ENCODE measurements at regions not wholly inside any gene's neighbourhood (a gene's known extent, or its start where the extent isn't known, plus 50 kb on each side); places are given as distances from the start of the nearest gene placed in this dataset.
"Not testable (repeated sequence)": the region's sequence is repeated elsewhere in the genome, so short reads cannot be mapped to it uniquely, and the experiment has no call there.

- DNase-seq (ENCODE audit: low read depth) = no peak
These were observed 581.4 kb upstream of the TBL1XR1 start for GRCh38 chr3:177778633-177779032.

DNA sequence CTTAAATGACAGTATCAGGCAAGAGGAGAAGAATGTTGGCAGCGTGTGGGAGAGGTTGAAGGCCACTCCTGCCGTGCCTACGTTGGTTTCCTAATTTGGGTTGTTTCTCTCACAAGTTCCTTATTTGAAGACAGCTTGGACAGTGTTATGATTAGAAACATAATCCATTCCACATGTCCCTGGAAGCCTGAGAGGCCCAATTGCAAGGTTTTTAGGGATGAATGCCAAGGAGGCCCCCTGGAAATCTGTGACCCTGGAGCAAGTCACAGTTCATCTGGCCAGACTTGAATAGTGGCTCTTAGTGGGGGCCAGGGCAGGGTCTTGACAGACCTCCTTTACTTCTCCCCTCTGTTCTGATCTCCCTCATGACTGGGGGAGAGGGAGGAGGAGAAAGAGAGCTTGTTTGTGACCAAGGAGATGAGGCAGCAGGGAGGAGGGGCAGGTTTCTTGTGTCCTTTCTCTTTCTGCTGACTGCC lies 584.4 kb upstream of the TBL1XR1 start:
- DNase-seq (ENCODE audit: low read depth) = no peak

DNA sequence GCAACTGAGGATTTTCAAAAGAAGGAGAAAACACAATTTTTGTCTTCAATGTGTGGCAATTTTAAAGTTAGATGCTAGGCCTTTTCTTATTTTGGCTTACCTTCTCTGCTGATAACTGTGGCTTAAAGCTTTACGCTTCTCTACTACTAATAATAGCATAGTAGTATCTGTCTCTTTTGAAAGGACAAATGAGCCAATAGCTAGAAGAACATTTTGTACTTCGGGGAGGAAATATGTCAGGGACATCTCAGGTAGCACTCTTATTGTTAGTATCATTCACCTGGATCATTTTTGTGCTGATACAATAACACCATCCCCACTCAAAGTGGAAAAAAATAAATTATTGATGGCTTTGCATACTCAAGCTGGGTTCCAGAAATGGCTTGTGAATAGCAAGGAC lies 586.1 kb upstream of the TBL1XR1 start:
- no peak for DNase-seq (ENCODE audit: low read depth)

GRCh38 chr3:177783767-177784166 lies 586.5 kb upstream of the TBL1XR1 start:
- no peak for DNase-seq (ENCODE audit: low read depth)

DNA sequence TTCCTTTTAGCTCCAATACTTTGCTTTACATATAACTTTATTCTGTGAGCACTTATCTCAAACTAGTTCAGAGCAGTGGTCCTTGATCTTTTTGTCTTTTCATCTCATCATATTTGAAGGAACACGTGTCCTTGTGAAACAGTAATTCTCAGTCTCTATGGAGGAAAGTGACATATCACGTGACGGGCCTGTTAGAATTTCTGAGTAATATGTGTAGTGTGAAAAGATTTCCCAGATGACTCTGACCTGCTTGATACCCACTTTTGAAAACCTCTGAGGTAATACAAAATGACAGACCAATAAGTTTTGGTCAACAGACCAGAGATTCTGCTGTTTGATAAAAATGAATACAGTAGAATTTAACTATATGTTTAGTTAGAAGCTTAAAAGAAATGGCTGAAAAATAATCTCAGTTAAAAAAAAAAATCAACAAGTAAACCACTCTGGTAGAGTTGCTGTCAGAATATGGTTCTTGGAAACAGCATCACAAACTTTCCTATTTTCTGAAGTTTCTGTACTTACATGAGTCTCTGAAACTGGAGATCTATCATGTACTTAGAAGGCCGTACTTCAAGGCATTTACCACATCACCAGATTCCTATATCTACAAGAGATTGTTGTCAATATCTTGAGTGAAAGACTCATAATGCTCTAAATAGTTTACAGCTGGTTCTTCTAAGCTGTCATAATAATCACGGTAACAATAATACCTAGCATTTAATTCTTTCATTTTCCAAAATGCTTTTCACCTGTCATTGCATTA lies 590.2 kb upstream of the TBL1XR1 start:
- DNase-seq (ENCODE audit: low read depth) = no peak

- no peak for DNase-seq (ENCODE audit: low read depth)
These were observed 592.2 kb upstream of the TBL1XR1 start for GRCh38 chr3:177789500-177789899.

DNA sequence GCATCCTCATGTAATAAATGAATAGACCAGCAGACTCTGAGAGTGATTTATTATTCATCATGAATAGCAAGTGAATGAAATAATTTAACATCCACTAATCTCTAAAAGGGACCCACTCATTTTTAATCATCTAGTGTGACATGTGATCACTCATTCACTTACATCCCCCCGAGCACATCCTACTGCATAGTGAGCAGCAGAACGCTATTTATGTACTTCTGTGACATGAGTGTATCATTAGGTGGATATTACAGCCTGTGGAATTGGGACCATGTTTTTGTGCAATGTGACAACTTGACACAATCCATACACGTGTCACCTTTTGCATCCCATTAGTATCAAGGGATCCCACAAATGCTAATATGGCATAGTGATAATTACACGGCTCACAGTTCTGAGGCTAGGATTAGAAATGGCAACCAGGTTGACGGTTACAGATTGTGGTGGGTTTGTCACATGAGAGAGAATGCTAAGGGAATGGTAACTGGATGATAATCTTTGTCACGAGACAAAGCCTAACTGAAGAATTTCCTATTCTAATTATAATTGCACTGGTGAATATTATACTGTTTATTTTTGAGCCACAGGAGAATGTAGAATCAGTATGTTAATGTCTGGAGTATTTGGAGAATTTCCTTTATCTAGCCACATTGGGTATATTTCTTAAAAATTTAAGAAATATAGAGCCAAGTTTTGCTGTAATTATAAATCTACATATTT lies 595.2 kb upstream of the TBL1XR1 start:
- DNase-seq (ENCODE audit: low read depth) = no peak

- DNase-seq (ENCODE audit: low read depth) = no peak
These were observed 596.2 kb upstream of the TBL1XR1 start for GRCh38 chr3:177793451-177793850.

GRCh38 chr3:177795216-177795615 lies 597.9 kb upstream of the TBL1XR1 start:
- no peak for DNase-seq (ENCODE audit: low read depth)

- DNase-seq (ENCODE audit: low read depth) = no peak
These were observed 598.6 kb upstream of the TBL1XR1 start for GRCh38 chr3:177795859-177796258.

- DNase-seq (ENCODE audit: low read depth) = not testable (repeated sequence)
These were observed 602.9 kb upstream of the TBL1XR1 start for GRCh38 chr3:177800147-177800546.

DNA sequence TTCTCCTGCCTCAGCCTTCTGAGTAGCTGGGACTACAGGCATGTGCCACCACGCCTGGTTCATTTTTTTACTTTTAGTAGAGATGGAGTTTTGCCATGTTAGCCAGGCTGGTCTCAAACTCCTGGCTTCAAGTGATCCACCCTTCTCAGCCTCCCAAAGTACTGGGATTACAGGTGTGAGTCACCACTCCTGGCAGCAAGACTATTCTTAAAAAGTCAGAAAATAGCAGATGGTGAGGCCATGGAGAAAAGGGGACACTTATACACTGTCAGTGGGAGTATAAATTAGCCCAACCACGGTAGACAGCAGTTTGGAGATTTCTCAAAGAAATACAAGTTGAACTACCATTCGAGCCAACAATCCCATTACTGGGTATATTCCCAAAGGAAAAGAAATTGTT lies 603.3 kb upstream of the TBL1XR1 start:
- no peak for DNase-seq (ENCODE audit: low read depth)

GRCh38 chr3:177802151-177802900 lies 605.0 kb upstream of the TBL1XR1 start:
- DNase-seq (ENCODE audit: low read depth) = no peak

DNA sequence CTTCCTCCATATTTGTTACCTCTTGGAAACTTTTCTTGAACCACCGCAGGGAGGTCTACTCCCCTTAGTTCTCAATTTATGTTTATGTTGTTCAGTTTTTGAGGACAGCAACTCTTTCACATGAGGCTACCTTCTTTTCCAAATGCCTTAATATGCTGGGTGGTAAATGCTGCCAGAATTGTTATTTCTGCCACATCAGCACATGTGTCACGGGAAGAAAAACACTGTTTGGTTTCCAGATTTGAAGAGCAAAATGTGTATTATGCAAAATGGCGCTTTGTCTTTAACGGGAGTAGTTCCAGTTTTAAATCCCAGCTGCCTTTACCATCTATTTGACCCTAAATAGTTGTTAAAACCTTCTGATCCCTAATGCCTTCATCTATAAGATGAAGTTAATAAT lies 606.2 kb upstream of the TBL1XR1 start:
- DNase-seq (ENCODE audit: low read depth) = no peak

DNA sequence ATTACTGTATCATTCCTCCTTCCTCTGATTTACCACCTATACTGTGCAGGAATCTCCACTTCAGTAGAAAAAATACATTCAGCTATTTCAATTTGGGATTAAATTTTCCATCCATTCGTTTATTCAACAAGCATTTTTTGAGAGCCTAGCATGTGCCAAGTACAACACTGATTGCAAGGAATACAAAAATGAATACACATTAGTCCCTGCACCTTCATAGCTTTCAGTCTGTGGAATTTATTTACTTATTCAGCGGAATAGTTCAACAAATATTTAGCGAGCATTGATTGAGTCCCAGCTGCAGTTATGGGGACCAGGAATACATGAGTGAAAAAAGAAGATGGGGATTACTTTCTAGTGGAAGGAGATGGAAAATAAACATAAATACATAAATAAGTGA lies 606.8 kb upstream of the TBL1XR1 start:
- DNase-seq (ENCODE audit: low read depth) = no peak

GRCh38 chr3:177804646-177805045 lies 607.4 kb upstream of the TBL1XR1 start:
- DNase-seq (ENCODE audit: low read depth) = no peak

DNA sequence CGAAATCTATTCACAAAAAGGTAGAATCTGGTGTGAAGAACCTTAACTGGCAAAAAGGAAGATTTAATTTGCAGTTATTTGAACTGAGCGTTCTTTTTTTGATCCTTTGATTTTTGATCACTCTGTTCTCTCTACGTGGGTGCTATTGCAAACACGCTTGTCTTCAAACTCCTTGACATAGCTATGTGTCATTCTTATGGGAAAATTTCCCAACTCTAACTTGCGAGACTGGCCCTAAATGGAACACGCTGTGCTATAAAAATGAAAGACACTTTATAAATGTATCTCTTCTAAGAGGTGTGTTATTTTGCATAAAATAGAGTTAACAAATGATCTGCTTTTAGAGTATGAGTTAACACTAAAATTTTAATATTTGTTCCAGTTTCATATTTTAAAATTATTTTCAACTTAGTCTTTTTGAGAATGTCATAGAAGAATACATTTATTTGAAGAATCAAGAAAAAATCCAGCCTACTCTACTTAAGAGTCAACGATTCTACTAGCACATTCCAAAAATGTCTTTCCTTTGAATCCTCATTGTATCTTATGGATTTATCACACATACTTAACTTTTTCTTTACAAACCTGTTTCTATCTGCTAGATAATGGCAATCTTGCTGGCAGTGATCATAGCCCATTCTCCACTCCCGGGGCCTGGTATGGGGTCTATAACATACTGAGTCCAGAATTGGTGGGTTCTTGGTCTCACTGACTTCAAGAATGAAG lies 610.0 kb upstream of the TBL1XR1 start:
- DNase-seq (ENCODE audit: low read depth) = no peak

DNA sequence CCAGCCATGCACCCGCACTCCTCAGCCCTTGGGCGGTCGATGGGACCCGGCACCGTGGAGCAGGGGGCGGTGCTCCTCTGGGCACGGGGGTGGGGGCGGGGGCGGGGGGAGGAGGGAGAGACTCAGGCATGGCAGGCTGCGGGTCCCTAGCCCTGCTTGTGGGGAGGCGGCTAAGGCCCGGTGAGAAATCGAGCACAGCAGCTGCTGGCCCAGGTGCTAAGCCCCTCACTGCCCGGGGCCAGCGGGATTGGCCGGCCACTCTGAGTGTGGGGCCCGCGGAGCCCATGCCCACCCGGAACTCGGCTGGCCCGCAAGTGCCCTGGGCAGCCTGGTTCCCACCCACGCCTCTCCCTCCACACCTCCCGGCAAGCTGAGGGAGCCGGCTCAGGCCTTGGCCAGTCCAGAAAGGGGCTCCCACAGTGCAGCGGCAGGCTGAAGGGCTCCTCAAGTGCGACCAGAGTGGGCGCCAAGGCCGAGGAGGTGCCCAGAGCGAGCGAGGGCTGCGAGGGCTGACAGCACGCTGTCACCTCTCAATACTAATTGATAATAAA lies 611.7 kb upstream of the TBL1XR1 start:
- not testable (repeated sequence) for DNase-seq (ENCODE audit: low read depth)

DNA sequence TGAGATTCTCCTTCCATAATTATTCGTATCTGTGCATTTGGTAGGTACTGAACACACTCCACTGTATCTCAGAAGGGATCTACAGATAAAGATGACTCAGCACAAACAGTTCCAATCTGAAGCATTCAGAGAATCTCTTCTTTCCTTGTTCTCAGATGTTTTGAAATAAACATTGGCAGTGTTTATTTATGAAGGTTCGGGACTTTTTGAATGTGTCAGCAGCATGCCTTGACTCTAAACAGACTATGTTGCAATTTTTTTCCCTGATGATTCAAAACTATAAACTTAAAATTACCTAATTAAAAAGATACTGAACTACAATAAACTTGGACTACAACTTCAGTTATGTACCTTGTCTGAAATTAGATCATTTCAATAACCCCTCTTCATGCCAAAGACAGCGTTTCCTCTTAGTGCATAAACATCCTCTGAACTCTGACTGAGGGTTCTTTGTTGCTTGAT lies 612.9 kb upstream of the TBL1XR1 start:
- no peak for DNase-seq (ENCODE audit: low read depth)

DNA sequence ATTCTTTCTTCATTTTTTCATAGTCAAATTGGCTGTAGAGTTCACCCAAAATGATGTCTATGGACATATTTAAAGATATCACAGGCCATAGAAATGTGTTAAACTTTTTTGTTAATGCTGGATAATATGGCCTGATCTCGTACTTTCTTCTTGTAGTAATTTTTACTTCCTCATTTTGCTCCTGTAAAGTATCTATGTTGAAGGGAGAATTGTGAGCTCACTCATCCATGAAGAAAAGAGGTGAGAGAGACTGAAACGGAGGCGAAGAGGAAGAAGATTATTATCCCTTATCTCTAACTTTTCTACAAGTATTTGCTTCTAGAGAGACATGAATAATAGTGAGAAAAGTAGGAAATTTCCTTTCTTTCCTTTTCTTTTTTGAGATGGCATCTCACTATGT lies 613.8 kb upstream of the TBL1XR1 start:
- no peak for DNase-seq (ENCODE audit: low read depth)

DNA sequence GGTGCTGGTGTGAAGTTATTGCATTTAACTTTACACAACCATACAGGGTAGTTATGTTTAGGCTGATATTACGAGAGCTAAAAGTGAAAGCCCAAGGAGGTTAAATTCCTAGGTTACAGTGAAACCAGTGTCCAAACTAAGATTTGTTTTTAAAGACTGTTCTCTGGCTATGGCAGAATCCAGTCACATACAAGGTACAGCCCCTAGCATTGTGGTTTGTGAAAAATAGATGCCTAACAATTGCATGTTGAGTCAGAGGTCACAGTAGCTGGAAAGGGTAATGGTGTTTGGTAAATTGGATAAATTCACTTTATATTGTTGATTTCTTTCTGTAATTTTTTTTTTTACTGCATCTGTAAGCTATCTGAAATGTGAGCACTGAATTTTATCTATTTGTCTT lies 614.6 kb upstream of the TBL1XR1 start:
- DNase-seq (ENCODE audit: low read depth) = no peak

- no peak for DNase-seq (ENCODE audit: low read depth)
These were observed 615.2 kb upstream of the TBL1XR1 start for GRCh38 chr3:177812492-177812891.
